ENCODE measurements at regions not wholly inside any gene's neighbourhood (a gene's known extent, or its start where the extent isn't known, plus 50 kb on each side); places are given as distances from the start of the nearest gene placed in this dataset.

DNA sequence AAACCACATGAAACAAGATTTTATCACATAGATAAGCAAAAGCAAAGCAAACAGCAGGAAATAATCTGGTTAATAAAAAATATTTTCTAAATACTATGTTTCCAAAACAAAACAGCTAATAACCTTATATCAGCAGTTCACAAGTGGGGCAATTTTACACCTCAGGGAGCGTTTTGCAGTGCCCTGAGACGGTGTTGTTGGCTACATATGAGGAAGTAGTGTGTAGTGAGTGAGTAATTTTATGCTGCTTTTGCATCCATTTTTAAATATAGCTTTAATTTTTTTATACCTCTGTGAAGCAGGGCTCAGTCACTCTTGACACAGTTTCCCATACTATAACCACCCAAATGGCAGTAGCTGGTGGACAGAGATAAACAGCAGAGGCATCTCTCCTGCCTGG is 438.5 kb upstream of the B3GAT1 start:
- H3K4me1 ChIP-seq: no peaks in the 10 kb centered on the region
- no peak overlapping the region for H3K4me3 ChIP-seq
- H3K36me3 ChIP-seq: no peaks in the 10 kb centered on the region
- TF ChIP-seq, protein P1, sequence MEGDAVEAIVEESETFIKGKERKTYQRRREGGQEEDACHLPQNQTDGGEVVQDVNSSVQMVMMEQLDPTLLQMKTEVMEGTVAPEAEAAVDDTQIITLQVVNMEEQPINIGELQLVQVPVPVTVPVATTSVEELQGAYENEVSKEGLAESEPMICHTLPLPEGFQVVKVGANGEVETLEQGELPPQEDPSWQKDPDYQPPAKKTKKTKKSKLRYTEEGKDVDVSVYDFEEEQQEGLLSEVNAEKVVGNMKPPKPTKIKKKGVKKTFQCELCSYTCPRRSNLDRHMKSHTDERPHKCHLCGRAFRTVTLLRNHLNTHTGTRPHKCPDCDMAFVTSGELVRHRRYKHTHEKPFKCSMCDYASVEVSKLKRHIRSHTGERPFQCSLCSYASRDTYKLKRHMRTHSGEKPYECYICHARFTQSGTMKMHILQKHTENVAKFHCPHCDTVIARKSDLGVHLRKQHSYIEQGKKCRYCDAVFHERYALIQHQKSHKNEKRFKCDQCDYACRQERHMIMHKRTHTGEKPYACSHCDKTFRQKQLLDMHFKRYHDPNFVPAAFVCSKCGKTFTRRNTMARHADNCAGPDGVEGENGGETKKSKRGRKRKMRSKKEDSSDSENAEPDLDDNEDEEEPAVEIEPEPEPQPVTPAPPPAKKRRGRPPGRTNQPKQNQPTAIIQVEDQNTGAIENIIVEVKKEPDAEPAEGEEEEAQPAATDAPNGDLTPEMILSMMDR (IDR thresholded peaks at IDR 0.05): no peak
- no peak overlapping the region for H3K27ac ChIP-seq
- DNase-seq: no peak
- no peaks in the 10 kb centered on the region for H3K9me3 ChIP-seq
- H3K27me3 ChIP-seq: no peaks in the 10 kb centered on the region
- intact Hi-C loops (cut with DNase I): no loop called here
- no peak for ATAC-seq

GRCh38 chr11:134849833-134850232 is 437.8 kb upstream of the B3GAT1 start:
- DNase-seq: no peak
- TF ChIP-seq, protein P1 (IDR thresholded peaks at IDR 0.05): no peak
- H3K4me1 ChIP-seq: no peaks in the 10 kb centered on the region
- H3K4me3 ChIP-seq: no peak overlapping the region
- intact Hi-C loops (cut with DNase I): no loop called here
- H3K27ac ChIP-seq: no peak overlapping the region
- no peaks in the 10 kb centered on the region for H3K9me3 ChIP-seq
- H3K36me3 ChIP-seq: no peaks in the 10 kb centered on the region
- H3K27me3 ChIP-seq: no peaks in the 10 kb centered on the region
- no peak for ATAC-seq

DNA sequence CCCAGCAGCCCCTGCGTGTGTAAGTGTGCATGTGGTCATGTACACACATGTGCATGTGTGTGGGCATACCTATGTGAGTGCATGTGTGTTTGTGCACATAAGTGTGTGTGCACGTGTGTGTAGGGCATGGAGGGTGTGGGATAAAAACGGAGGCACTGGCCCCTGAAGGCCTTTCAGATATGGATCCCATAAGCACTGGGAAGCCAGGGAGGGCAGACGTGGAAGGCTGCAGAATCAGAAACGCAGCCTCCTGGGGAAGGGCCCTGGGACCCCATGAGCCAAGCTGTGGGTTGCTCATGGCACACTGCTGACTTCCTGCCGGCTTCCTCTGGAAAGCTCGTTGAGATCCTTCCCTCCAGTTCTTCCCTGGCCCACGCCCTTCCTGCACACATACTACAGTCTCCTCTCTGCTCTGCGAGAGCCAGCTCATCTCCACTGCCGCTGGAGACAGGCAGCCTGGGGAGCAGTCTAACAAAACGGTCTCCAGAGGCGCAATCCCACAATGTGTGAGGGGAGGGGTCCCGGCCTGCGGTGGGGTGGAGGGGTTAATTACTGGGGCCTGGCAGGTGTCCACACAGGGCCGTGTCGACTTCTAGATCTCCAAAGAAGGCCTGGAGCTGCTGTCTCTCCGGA is 435.2 kb upstream of the B3GAT1 start:
- no peak for ATAC-seq
- no peaks in the 10 kb centered on the region for H3K4me1 ChIP-seq
- TF ChIP-seq, protein P1 (IDR thresholded peaks at IDR 0.05): no peak
- peaks cover 0 to 14% of the 10 kb centered on the region in 2 donors for H3K27me3 ChIP-seq
- intact Hi-C loops (cut with DNase I): no loop called here
- H3K36me3 ChIP-seq: no peaks in the 10 kb centered on the region
- no peak overlapping the region for H3K4me3 ChIP-seq
- no peaks in the 10 kb centered on the region for H3K9me3 ChIP-seq
- no peak for DNase-seq
- no peak overlapping the region for H3K27ac ChIP-seq

GRCh38 chr11:134846328-134847082 is 434.5 kb upstream of the B3GAT1 start:
- H3K4me1 ChIP-seq: no peaks in the 10 kb centered on the region
- TF ChIP-seq, protein P1 (IDR thresholded peaks at IDR 0.05): no peak
- intact Hi-C loops (cut with DNase I): no loop called here
- DNase-seq (no peak), ATAC-seq (no peak)
- H3K36me3 ChIP-seq: no peaks in the 10 kb centered on the region
- H3K27ac ChIP-seq: no peak overlapping the region
- no peak overlapping the region for H3K4me3 ChIP-seq
- peaks cover 0 to 20% of the 10 kb centered on the region in 2 donors for H3K27me3 ChIP-seq
- no peaks in the 10 kb centered on the region for H3K9me3 ChIP-seq

GRCh38 chr11:134845474-134846327 is 433.7 kb upstream of the B3GAT1 start:
- H3K9me3 ChIP-seq: no peaks in the 10 kb centered on the region
- no peak overlapping the region for H3K4me3 ChIP-seq
- TF ChIP-seq, protein P1 (IDR thresholded peaks at IDR 0.05): no peak
- H3K27ac ChIP-seq: no peak overlapping the region
- H3K27me3 ChIP-seq: peaks cover 0 to 27% of the 10 kb centered on the region in 2 donors
- intact Hi-C loops (cut with DNase I): no loop called here
- H3K36me3 ChIP-seq: no peaks in the 10 kb centered on the region
- ATAC-seq (no peak), DNase-seq (no peak)
- H3K4me1 ChIP-seq: no peaks in the 10 kb centered on the region

Data from left lung (tissue), 4 donors.